ENCODE measurements at regions not wholly inside any gene's neighbourhood (a gene's known extent, or its start where the extent isn't known, plus 50 kb on each side); places are given as distances from the start of the nearest gene placed in this dataset.
"Not testable (repeated sequence)": the region's sequence is repeated elsewhere in the genome, so short reads cannot be mapped to it uniquely, and the experiment has no call there.

DNA sequence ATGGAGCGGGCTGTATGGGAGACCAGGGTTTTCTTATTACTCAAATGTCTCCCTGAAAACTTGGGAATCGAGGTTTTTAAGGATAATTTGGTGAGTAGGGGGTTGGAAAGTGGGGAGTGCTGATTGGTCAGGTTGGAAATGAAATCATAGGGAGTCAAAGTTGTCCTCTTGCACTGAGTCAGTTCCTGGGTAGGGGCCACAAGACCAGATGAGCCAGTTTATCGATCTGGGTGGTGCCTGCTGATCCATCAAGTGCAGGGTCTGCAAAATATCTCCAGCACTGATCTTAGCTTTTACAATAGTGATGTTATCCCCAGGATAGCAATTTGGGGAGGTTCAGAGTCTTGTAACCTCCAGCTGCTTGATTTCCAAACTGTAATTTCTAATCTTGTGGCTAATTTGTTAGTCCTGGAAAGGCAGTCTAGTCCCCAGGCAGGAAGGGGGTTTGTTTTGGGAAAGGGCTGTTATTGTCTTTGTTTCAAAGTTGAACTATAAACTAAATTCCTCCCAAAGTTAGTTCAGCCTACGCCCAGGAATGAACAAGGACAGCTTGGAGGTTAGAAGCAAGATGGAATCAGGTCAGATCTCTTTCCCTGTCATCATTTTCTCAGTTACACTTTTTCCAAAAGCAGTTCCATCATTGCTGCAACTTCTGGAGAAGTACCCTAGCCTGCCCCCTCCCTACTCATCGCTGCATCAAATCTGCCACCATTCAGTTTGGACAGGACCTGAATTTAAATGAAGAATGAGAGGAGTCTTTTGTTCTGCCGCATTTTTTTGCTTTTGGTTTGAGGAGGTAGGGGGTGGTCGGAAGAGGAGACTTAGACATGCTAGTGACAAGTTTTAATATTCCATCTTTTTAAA lies 236.4 kb upstream of the GALNT17 start:
- in situ Hi-C loops (cut with MboI; ENCODE audit: low sequenced_read_pairs) = not testable (repeated sequence)

DNA sequence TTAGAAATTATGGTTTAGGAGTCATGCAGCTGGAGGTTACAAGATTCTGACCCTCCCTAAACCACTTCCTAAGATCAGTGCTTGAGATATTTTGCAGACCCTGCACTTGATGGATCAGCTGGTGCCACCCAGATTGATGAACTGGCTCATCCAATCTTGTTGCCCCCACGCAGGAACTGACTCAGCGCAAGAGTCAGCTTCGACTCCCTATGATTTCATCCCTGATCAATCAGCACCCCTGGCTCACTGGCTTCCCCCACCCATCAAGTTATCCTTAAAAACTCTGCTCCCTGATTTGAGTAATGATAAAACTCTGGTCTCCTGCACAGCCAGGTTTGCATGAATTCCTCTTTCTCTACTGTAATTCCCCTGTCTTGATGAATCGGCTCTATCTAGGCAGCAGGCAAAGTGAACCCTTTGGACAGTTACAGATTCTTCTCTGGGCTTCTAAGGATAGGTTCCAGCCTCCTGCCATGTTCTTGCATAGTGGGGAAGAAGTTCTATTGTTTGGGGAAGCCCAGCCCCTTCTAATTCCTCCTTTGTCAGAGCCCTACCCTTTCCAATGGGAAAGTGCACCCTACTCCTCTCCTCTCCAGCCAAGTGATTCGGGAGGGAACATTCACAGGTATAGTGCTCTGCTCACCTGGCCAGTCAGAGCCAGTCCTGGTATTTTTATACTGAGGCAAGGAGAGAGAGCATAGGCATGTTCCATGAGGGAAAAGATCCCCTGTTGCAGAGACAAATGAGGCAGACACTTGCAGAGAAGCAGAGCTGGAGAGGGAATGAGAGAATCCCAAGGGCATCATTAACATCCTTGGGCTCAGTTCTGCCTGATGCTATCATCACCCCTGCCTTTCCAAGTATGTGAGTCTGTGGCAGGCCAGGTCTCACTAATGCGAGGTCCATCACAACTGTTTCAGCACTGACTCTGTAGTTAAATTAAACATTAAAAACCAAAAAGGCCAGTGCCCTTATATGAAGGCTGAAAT lies 224.4 kb upstream of the GALNT17 start:
- in situ Hi-C loops (cut with MboI; ENCODE audit: low sequenced_read_pairs) = no loop called here

DNA sequence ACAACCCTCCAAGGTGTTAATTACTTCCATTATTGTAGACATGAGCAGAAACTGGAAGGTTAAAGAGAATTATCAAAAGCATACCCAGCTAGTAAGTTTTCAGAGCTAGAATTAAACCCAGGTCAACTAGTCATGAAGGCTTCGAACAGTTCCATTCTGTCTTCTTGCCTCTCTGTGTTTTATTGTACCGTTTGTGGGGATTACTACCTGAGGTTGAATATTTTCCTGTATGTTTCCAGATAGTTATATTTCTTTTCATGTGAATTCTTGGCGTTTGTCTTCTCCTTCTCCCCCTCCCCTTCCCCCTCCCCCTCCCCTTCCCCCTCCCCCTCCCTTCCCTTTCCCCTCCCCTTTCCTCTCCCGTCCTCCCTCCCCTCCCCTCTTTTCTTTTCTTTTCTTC lies 218.0 kb upstream of the GALNT17 start:
- in situ Hi-C loops (cut with MboI; ENCODE audit: low sequenced_read_pairs) = no loop called here

DNA sequence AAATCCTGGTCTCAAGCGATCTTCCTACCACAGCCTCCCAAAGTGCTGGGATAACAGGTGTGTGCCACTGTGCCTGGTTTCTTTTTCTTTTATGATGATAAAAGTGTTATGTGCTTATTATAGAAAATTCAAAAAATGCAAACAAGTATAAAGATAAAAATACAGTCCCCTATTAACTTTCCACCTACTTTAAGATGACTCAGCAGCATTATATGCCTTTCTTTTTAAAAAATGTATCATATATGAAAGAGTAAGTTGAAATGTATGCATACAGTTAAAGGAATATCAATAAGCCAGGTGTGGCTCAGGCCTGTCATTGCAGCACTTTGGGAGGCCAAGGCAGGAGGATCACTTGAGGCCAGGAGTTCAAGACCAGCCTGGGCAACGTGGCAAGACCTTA lies 216.9 kb upstream of the GALNT17 start:
- in situ Hi-C loops (cut with MboI; ENCODE audit: low sequenced_read_pairs) = no loop called here

DNA sequence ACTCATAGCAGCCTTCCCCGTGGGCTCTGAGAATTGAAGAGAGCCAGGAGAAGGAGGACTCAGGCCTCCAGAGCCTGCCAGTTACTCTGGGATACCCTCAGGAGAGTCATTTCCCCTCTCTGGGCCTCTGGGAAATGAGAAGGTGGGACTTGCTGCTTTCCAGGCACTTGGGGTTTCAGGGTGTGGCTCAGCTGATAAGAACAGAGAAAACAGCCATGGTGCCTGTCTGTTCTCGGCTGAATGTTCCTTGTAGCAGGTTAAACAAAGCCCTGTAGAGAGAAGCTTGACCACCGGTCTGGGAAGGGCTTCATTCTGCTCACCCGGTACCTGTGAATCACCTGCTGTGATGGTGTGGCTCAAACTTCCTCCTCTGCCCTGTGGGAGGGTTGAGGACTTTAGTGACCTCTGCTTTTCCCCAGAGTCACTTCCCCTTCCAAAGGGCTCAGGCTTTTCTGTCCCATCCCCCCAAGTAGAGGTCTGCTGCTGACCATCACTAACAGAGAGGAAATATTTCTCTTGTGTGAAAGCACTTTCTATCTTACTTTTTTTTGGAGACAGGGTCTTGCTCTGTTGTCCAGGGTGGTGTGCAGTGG lies 212.4 kb upstream of the GALNT17 start:
- in situ Hi-C loops (cut with MboI; ENCODE audit: low sequenced_read_pairs) = no loop called here

DNA sequence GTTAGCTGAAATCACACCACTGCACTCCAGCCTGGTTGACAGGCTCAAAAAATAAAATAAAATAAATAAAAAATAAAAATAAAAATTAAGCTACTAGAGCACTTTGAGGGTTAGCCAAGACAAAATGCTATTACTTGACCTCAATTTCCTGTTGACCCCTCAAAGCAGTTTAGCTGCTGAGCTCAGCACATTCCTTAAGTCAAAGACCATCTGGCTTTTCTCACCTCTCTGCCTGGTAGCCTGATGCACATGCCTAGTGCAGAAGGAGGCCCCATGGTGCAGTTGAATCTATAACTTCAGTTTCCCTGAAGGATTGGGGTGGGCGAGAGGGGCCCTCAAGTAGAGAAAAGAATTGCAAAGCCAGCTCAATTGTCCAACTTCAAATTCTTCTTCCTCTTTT lies 211.1 kb upstream of the GALNT17 start:
- in situ Hi-C loops (cut with MboI; ENCODE audit: low sequenced_read_pairs) = no loop called here

DNA sequence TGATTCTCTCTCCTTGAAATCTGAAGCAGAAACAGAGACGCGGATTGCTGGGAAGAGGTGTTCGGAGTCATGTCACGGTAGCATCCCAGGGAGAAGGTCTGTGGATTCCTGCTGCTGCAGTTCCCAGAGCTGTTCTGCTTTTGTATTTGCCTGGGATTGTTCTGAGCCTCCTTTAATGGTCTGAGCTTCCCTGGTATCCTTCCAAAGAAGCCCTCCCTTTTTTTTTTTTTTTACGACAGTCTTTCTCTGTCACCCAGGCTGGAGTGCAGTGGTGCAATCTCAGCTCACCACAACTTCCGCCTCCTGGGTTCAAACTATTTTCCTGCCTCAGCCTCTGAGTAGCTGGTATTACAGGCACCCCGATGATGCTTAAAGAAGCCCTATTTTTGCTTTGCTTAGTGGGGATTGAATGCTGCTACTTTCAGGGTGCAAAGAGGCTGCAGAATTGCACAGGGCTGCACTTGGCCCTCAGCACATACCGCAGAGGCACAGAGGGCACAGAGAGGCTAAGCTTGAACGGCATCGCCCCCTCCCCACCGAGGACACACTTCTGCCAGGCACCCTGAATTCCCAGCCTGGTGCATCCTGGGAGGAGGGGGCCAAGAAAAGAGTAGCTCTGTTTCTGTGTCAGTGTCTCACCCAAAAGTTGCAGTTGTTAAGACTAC lies 208.6 kb upstream of the GALNT17 start:
- in situ Hi-C loops (cut with MboI; ENCODE audit: low sequenced_read_pairs) = no loop called here

DNA sequence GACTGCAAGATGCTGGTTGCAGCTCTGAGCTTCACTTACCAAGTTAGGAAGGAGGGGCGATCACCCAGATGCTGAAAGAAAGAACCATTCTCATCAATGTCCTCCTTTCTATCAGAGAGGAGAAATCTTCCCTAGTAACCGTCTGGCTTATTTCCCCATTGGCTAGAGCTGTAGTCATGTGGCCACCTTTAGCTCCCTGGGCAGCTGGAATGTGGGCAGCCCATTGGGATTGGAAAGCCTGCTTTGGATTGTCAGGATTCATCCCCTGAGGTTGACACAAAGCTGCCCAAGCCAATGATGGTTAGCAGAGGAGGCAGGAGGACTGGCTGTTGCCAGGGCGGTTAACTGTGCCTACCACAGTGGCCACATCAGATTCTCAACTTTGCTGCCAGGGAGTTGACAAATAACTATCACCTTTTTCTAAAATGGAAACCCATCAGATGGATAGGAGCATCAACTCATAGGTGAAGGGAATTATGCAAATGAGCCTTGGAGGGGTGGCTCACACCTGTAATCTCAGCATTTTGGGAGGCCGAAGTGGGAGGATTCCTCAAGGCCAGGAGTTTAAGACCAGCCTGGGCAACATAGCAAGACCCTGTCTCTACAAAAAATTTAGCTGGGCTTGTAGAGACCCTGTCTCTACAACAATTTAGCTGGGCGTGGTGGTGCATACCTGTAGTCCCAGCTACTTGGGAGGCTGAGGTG lies 206.4 kb upstream of the GALNT17 start:
- in situ Hi-C loops (cut with MboI; ENCODE audit: low sequenced_read_pairs) = no loop called here

DNA sequence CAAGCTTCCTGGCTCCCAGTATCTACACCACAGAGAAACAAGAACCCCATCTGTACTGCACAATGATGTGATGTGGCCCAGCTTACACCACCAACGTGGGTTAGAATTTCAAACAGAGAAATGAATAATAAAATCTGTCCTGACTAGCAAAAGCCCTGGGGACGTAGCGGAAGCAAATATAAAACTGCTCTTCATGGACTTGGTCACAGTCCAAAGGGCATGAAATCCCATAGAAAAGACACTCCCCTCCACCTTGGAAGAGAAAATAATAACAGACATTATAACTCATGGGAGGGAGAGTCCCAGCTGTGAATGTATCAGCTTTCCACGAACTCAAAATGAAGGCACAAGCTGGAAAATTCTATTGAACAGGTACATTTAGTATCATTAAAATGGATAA lies 205.3 kb upstream of the GALNT17 start:
- in situ Hi-C loops (cut with MboI; ENCODE audit: low sequenced_read_pairs) = no loop called here

DNA sequence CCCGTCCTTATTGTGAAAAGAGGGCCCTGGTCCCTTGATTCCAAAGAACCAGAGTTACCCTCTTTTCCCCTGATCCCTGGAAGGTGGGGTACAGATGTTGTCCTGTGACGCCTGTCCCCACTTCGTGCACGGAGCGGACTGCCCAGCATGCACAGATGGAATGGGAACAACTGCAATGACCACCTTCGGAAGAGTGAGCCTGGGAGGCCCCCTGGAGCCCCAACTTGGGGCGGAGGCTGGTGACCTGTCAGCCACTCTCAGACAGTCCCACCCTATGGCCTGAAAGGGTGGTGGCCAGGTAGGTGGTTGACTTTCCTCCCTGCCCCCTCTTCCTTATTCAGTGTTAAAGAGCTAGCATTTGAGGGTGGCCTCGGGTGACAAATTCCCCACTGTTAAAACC lies 196.6 kb upstream of the GALNT17 start:
- in situ Hi-C loops (cut with MboI; ENCODE audit: low sequenced_read_pairs) = no loop called here

DNA sequence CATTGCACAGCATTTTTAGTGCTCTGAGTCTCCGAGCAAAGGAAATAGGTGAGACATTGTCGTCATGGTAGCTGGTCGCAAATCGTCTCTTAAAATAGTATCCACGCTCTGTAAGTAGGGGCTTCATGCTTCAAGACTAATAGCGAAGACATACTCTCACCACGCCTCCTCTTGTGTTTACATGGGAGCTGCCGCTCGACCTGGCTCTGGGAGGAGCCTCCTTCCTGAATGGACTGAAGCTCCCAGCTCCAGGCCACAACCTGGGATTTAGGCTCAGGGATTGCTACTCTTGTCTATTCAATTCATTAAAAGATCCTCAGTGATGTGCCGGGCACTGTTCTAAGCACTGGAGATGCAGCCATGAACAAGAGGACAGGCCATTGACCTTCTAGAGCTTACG lies 196.1 kb upstream of the GALNT17 start:
- in situ Hi-C loops (cut with MboI; ENCODE audit: low sequenced_read_pairs) = no loop called here

DNA sequence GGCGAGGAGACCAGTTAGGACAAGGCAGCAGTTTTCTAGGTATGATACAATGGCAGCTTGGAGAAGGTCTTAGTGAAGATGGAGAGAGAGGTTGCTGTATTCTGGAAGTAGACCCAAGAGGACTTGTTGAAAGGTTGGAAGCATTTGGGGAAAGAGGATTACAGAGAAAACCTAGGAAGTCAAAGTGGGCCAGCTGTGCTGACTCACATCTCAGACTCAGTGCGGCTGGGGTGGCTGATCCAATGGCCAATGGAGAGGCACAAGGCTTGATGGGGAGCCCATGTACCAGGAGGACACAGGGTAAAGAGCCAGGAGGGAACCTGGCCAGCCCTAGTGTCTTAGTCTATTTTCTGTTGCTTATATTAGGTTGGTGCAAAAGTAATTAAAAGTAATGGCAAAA lies 194.5 kb upstream of the GALNT17 start:
- in situ Hi-C loops (cut with MboI; ENCODE audit: low sequenced_read_pairs) = no loop called here

DNA sequence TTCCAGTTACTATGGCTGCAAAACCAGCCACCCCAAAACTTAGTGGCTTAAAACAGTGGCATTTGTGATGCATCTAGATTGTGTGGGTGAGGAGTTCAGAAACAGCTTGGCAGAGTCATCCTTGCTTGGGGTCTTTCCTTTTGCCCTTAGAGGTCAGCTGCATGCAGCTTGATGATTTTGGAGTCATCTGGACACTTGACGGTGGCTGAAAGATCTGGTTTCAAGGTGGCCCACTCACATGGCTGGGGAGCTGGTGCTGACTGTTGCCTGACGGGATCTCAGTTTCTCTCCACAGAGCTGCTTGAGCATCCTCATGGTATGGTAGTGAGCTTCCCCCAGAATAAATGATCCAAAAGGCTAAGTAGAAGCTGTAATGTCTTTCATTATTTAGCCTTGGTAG lies 191.3 kb upstream of the GALNT17 start:
- in situ Hi-C loops (cut with MboI; ENCODE audit: low sequenced_read_pairs) = no loop called here

DNA sequence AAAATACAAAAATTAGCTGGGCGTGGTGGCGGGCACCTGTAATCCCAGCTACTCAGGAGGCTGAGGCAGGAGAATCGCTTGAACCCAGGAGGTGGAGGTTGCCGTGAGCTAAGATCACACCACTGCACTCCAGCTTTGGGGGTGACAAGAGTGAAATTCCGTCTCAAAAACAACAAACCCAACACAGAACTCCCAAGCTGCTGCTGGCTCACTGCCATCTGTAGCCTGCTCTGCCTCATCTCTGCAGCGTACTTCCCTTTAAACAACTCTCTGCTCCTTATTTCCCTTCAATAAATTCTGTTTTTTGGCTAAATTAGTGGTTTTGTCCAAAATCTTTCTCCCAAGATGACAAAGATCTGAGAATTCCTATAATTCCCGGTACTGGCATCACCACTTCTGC lies 189.2 kb upstream of the GALNT17 start:
- in situ Hi-C loops (cut with MboI; ENCODE audit: low sequenced_read_pairs) = no loop called here

DNA sequence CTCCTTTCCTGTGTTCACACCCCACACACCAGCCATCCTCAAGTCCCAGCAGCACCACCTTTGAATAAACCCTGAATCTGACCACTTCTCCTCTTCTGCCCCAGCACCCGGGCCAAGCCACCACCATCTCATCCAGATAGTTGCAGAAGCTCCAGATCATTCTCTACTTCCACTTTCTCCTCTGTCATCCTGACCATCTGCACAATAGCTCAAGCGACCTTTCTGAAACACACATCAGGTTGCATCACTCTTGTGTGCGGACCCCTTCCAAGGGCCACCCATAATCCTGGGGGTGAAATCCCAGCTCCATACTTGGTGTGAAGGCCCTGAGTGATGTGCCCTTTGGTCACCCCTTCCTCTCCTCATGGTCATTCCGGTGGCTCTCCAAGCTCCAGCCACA lies 187.4 kb upstream of the GALNT17 start:
- in situ Hi-C loops (cut with MboI; ENCODE audit: low sequenced_read_pairs) = no loop called here

DNA sequence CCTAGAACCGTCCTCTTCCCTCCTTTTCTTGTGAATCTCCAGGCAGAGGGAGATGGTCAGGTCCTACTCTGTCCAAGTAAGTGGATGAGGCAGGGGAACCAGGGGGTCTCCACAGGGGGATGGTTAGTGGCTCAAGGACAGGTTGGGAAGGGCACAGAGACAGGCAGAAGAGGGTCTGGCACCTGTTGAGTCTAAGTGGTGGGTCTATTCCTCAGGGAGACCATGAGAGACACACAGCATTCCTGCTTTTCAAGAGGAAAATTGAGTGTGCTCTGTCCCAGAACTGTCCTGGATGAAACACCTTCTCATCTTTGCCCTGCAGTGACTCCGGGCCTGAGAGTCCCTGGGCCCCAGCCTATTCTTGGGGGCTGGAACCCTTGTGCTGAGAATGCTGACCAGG lies 184.8 kb upstream of the GALNT17 start:
- in situ Hi-C loops (cut with MboI; ENCODE audit: low sequenced_read_pairs) = no loop called here

DNA sequence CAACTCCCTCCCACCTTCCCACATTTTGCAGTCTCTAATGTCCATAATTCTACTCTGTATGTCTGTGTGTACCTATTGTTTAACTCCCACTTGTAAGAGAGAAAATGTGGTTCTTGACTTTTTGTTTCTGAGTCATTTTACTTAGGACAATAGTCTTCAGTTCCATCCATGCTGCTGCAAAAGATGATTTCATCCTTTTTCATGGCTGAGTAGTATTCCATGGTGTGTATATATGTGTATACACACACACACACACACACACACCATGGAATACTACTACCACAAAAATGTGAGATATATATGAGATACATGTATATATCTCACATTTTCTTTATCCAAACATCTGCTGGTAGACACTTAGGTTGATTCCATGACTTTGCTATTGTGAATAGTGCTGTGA lies 182.1 kb upstream of the GALNT17 start:
- in situ Hi-C loops (cut with MboI; ENCODE audit: low sequenced_read_pairs) = no loop called here

DNA sequence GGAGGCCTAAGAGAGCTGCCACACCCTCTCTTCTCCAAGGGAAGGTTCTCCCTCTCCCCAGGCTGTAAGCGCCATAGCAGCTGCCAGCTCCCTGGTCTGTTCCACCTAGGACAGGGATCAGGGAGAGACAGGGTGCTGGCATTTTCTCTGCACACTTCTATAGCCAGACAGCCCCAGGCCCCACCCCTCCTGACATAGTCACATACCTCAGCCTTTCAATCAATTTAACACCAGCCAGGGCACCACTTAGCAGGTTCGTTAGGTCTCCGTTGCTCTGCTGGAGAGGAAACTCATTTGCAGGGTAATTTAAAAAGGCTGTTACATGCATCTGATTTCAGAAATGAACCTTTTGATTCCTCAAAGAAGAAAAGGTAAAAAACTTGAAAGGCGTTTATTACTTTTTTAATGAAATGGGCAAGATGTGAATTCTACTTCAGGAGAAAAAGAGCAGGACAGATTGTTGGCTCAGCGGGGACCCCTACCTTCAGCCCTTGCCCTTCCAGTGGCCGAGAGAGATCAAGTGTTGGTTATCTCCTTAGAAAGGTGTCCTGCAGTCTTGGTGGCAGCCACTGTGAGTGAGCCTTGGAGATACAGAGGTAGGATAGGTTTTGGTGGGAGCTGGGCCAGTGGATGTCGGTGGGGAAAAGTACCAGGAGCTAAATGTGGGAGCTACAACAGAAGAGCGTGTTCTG lies 180.5 kb upstream of the GALNT17 start:
- in situ Hi-C loops (cut with MboI; ENCODE audit: low sequenced_read_pairs) = no loop called here

DNA sequence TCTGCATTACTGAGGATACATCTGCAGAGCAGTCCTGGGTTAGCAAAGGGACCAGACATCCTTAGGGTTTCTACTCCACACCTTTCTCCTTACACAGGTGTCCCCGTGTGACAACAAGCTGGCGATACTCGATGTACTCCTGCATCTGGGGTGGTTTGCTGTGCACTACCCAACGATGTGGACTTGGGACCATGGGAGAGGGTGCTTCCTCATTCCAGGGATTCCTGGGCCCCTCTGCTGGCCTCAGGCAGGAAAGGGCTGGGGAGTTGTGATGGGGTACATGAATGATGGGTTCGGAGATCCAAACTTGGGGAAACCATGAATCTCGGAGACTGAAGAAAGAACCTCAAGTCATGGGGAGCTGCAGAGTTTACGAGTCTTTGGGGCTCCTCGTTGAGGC lies 179.6 kb upstream of the GALNT17 start:
- in situ Hi-C loops (cut with MboI; ENCODE audit: low sequenced_read_pairs) = no loop called here

DNA sequence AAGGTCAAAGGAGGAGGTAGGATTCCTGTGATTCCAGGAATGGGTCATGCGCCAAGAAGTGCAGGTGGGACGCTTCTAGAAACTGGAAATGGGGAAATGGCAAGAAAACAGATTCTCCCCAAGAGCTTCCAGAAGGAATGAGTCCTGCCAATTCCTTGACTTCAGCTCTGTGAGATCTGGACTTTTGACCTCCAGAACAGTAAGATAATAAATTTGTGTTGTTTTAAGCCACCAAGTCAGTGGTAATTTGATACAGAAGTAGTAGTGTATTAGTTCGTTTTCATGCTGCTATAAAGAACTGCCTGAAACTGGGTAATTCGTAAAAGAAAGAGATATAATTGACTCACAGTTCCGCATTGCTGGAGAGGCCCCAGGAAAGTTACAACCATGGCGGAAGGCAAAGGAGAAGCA lies 178.6 kb upstream of the GALNT17 start:
- in situ Hi-C loops (cut with MboI; ENCODE audit: low sequenced_read_pairs) = no loop called here

Data from HL-60/S4 treated with retinoic acid at 250 ng/mL for 4 days and 3 days (cell line).